H1 (cell line): ENCODE measurements at regions not wholly inside any gene's neighbourhood (a gene's known extent, or its start where the extent isn't known, plus 50 kb on each side); places are given as distances from the start of the nearest gene placed in this dataset.

Experiments used
- CBX5 ChIP-seq: fragments of 300-800, 300-1000 bp; sonication (generic); IDR thresholded peaks from 2 replicates; pipeline ENCODE4 v1.7.1; 2016; ENCODE audit warnings: antibody characterized with exemption, low read length, low read depth
- EP300 ChIP-seq, 2 experiments: IDR thresholded peaks; 1 replicate in 1 of 2; 2 replicates in 1 of 2; pipeline ENCODE4 v1.6.1; 2011 to 2012; ENCODE audit warnings: low read depth in 2 of 2, low read length in 2 of 2, mild to moderate bottlenecking in 2 of 2, borderline replicate concordance in 1 of 2, inconsistent platforms in 1 of 2, moderate library complexity in 1 of 2
- EZH2 ChIP-seq: fragments of 200-600 bp; sonication (generic); IDR thresholded peaks from 2 replicates; pipeline ENCODE4 v1.7.1; 2012; ENCODE audit warnings: low read depth, mild to moderate bottlenecking, moderate library complexity, low read length, inconsistent platforms; ENCODE audit not compliant: severe bottlenecking
- JUN ChIP-seq: IDR thresholded peaks from 2 replicates; pipeline ENCODE4 v1.6.1; 2011; ENCODE audit warnings: low read depth, mild to moderate bottlenecking, improper control_type of control experiment, low read length
- KDM1A ChIP-seq: fragments of 200-600, 300-600 bp; sonication (generic); IDR thresholded peaks from 2 replicates; pipeline ENCODE4 v1.7.1; 2016; ENCODE audit warnings: mild to moderate bottlenecking, low read length, borderline replicate concordance
- POLR2A ChIP-seq, 2 experiments: IDR thresholded peaks; 1 replicate in 1 of 2; 2 replicates in 1 of 2; pipeline ENCODE4 v1.6.1; 2011; ENCODE audit warnings: low read depth in 2 of 2, low read length in 2 of 2, mild to moderate bottlenecking in 2 of 2; ENCODE audit errors: control extremely low read depth in 1 of 2
- RAD21 ChIP-seq, 2 experiments: IDR thresholded peaks in 1 of 2; conservative IDR thresholded peaks in 1 of 2; 2 replicates each; pipeline ENCODE4 v1.6.1; 2011; ENCODE audit warnings: low read depth in 2 of 2, low read length in 2 of 2, improper control_type of control experiment in 1 of 2, inconsistent platforms in 1 of 2, mild to moderate bottlenecking in 1 of 2, moderate library complexity in 1 of 2
- RXRA ChIP-seq: IDR thresholded peaks from 2 replicates; pipeline ENCODE4 v1.6.1; 2011; ENCODE audit warnings: low read depth, mild to moderate bottlenecking, low read length, moderate library complexity; ENCODE audit not compliant: insufficient read depth
- SP4 ChIP-seq: IDR thresholded peaks from 2 replicates; pipeline ENCODE4 v1.6.1; 2012; ENCODE audit warnings: low read length, inconsistent platforms
- ZNF274 ChIP-seq: IDR thresholded peaks from 2 replicates; pipeline ENCODE4 v1.7.0; 2012; ENCODE audit warnings: low read length, borderline replicate concordance; ENCODE audit errors: extremely low read depth
- TF ChIP-seq, protein P1 (sequence below), 3 experiments: IDR thresholded peaks; 1 replicate in 2 of 3; 2 replicates in 1 of 3; pipeline versions ENCODE4 v1.5.1 to v1.6.1; 2011; ENCODE audit warnings: low read length in 3 of 3, mild to moderate bottlenecking in 3 of 3, inconsistent platforms in 2 of 3, low read depth in 1 of 3, moderate library complexity in 1 of 3; ENCODE audit not compliant: insufficient read depth in 1 of 3; ENCODE audit errors: control extremely low read depth in 1 of 3
- TF ChIP-seq, protein P2 (sequence below): IDR thresholded peaks from 2 replicates; pipeline ENCODE4 v1.6.1; 2012; ENCODE audit warnings: low read length, inconsistent platforms
- TF ChIP-seq, protein P3 (sequence below): IDR thresholded peaks from 2 replicates; pipeline ENCODE4 v1.6.1; 2012; ENCODE audit warnings: inconsistent platforms

- TF ChIP-seq, protein P1, sequence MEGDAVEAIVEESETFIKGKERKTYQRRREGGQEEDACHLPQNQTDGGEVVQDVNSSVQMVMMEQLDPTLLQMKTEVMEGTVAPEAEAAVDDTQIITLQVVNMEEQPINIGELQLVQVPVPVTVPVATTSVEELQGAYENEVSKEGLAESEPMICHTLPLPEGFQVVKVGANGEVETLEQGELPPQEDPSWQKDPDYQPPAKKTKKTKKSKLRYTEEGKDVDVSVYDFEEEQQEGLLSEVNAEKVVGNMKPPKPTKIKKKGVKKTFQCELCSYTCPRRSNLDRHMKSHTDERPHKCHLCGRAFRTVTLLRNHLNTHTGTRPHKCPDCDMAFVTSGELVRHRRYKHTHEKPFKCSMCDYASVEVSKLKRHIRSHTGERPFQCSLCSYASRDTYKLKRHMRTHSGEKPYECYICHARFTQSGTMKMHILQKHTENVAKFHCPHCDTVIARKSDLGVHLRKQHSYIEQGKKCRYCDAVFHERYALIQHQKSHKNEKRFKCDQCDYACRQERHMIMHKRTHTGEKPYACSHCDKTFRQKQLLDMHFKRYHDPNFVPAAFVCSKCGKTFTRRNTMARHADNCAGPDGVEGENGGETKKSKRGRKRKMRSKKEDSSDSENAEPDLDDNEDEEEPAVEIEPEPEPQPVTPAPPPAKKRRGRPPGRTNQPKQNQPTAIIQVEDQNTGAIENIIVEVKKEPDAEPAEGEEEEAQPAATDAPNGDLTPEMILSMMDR (IDR thresholded peaks at IDR 0.05; ENCODE audit: control extremely low read depth in 1 of 3, insufficient read depth in 1 of 3, low read depth in 1 of 3, low read length in 3 of 3): no peak
- no peak for TF ChIP-seq RAD21 (IDR thresholded peaks at IDR 0.05 in 1 of 2, conservative IDR thresholded peaks at IDR 0.05 in 1 of 2; ENCODE audit: low read depth in 2 of 2, low read length in 2 of 2)
- TF ChIP-seq, protein P2, sequence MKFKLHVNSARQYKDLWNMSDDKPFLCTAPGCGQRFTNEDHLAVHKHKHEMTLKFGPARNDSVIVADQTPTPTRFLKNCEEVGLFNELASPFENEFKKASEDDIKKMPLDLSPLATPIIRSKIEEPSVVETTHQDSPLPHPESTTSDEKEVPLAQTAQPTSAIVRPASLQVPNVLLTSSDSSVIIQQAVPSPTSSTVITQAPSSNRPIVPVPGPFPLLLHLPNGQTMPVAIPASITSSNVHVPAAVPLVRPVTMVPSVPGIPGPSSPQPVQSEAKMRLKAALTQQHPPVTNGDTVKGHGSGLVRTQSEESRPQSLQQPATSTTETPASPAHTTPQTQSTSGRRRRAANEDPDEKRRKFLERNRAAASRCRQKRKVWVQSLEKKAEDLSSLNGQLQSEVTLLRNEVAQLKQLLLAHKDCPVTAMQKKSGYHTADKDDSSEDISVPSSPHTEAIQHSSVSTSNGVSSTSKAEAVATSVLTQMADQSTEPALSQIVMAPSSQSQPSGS: no peak
- TF ChIP-seq JUN: no peak
- TF ChIP-seq SP4: no peak
- no peak for TF ChIP-seq EP300 (IDR thresholded peaks at IDR 0.05; ENCODE audit: borderline replicate concordance in 1 of 2, low read depth in 2 of 2, low read length in 2 of 2)
- TF ChIP-seq, protein P3, sequence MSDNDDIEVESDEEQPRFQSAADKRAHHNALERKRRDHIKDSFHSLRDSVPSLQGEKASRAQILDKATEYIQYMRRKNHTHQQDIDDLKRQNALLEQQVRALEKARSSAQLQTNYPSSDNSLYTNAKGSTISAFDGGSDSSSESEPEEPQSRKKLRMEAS: no peak
- no peak for TF ChIP-seq KDM1A
- TF ChIP-seq CBX5: no peak
- TF ChIP-seq POLR2A (IDR thresholded peaks at IDR 0.05; ENCODE audit: control extremely low read depth in 1 of 2, low read depth in 2 of 2, low read length in 2 of 2): no peak
- TF ChIP-seq RXRA: no peak
- TF ChIP-seq EZH2: no peak
- no peak for TF ChIP-seq ZNF274
These were observed 76.7 kb upstream of the NDST3 start for GRCh38 chr4:117957571-117957970.
